ENCODE measurements at regions not wholly inside any gene's neighbourhood (a gene's known extent, or its start where the extent isn't known, plus 50 kb on each side); places are given as distances from the start of the nearest gene placed in this dataset.

DNA sequence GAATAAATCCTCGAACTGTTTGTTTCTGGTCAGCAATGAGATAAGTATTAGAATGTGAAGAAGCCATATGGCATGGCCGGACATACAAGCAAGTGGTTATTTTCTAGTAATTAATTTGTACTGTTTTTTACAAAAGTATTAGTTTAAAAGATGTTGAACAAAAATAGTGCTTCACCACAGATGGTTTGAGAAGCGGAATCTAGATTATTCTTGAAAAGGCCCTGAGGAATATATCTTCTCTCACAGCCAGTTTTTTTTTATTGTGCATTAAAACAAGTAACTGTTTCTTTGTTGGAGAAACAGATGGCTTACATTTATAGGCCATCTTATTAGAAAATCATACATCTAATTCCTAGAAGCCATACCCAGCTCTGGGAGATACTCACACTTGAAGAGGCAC, 153.3 kb downstream of the TMEM26 start:
- TF ChIP-seq CTCF (conservative IDR thresholded peaks at IDR 0.05; ENCODE audit: low read depth, low read length): no peak
- TF ChIP-seq EZH2phosphoT487 (IDR thresholded peaks at IDR 0.05; ENCODE audit: borderline replicate concordance, low read length): no peak
